ENCODE measurements at regions not wholly inside any gene's neighbourhood (a gene's known extent, or its start where the extent isn't known, plus 50 kb on each side); places are given as distances from the start of the nearest gene placed in this dataset.

- no peak for DNase-seq (ENCODE audit: low spot score)
- H3K9ac ChIP-seq (ENCODE audit: low read depth in 1 of 2, low read length in 2 of 2), result no peak overlapping the region
- WGBS, result 92% methylated on average over 2 of the region's 2 CpGs
Measured at GRCh38 chr7:118404211-118404610, 179.7 kb downstream of the ANKRD7 start.

GRCh38 chr7:118418433-118418832 is 193.9 kb downstream of the ANKRD7 start:
- H3K36me3 ChIP-seq (ENCODE audit: control insufficient read depth in 4 of 4, insufficient read depth in 3 of 4, low read depth in 1 of 4, low read length in 3 of 4), result no peaks in the 10 kb centered on the region
- H3K4me1 ChIP-seq (ENCODE audit: control insufficient read depth in 4 of 4, insufficient read depth in 4 of 4, low read length in 3 of 4), result no peaks in the 10 kb centered on the region
- no peak for DNase-seq (ENCODE audit: low spot score)
- no peak overlapping the region for H3K27ac ChIP-seq (ENCODE audit: low read depth in 1 of 2, low read length in 2 of 2)
- no peaks in the 10 kb centered on the region for H3K27me3 ChIP-seq (ENCODE audit: control insufficient read depth in 4 of 4, insufficient read depth in 4 of 4, low read length in 3 of 4)
- H3K4me3 ChIP-seq (ENCODE audit: low read depth in 1 of 3, low read length in 3 of 3), result no peak overlapping the region
- no peaks in the 10 kb centered on the region for H3K9me3 ChIP-seq (ENCODE audit: control insufficient read depth in 4 of 4, low read length in 3 of 4)
- WGBS, result 62% methylated on average over 1 of the region's 1 CpG
- H3K9ac ChIP-seq (ENCODE audit: low read depth in 1 of 2, low read length in 2 of 2), result no peak overlapping the region
- TF ChIP-seq JUND (IDR thresholded peaks at IDR 0.05) (no peak), NR2F2 (IDR thresholded peaks at IDR 0.05) (no peak), RXRA (IDR thresholded peaks at IDR 0.05) (no peak), EGR1 (IDR thresholded peaks at IDR 0.05; ENCODE audit: low read depth in 2 of 2) (no peak), RAD21 (IDR thresholded peaks at IDR 0.05) (no peak), SP1 (IDR thresholded peaks at IDR 0.05) (no peak)
- TF ChIP-seq, protein P1, sequence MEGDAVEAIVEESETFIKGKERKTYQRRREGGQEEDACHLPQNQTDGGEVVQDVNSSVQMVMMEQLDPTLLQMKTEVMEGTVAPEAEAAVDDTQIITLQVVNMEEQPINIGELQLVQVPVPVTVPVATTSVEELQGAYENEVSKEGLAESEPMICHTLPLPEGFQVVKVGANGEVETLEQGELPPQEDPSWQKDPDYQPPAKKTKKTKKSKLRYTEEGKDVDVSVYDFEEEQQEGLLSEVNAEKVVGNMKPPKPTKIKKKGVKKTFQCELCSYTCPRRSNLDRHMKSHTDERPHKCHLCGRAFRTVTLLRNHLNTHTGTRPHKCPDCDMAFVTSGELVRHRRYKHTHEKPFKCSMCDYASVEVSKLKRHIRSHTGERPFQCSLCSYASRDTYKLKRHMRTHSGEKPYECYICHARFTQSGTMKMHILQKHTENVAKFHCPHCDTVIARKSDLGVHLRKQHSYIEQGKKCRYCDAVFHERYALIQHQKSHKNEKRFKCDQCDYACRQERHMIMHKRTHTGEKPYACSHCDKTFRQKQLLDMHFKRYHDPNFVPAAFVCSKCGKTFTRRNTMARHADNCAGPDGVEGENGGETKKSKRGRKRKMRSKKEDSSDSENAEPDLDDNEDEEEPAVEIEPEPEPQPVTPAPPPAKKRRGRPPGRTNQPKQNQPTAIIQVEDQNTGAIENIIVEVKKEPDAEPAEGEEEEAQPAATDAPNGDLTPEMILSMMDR (IDR thresholded peaks at IDR 0.05; ENCODE audit: low read depth, low read length, missing input control), result no peak
- TF ChIP-seq, protein P2, sequence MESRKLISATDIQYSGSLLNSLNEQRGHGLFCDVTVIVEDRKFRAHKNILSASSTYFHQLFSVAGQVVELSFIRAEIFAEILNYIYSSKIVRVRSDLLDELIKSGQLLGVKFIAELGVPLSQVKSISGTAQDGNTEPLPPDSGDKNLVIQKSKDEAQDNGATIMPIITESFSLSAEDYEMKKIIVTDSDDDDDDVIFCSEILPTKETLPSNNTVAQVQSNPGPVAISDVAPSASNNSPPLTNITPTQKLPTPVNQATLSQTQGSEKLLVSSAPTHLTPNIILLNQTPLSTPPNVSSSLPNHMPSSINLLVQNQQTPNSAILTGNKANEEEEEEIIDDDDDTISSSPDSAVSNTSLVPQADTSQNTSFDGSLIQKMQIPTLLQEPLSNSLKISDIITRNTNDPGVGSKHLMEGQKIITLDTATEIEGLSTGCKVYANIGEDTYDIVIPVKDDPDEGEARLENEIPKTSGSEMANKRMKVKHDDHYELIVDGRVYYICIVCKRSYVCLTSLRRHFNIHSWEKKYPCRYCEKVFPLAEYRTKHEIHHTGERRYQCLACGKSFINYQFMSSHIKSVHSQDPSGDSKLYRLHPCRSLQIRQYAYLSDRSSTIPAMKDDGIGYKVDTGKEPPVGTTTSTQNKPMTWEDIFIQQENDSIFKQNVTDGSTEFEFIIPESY (IDR thresholded peaks at IDR 0.05), result no peak
- TF ChIP-seq, protein P3, sequence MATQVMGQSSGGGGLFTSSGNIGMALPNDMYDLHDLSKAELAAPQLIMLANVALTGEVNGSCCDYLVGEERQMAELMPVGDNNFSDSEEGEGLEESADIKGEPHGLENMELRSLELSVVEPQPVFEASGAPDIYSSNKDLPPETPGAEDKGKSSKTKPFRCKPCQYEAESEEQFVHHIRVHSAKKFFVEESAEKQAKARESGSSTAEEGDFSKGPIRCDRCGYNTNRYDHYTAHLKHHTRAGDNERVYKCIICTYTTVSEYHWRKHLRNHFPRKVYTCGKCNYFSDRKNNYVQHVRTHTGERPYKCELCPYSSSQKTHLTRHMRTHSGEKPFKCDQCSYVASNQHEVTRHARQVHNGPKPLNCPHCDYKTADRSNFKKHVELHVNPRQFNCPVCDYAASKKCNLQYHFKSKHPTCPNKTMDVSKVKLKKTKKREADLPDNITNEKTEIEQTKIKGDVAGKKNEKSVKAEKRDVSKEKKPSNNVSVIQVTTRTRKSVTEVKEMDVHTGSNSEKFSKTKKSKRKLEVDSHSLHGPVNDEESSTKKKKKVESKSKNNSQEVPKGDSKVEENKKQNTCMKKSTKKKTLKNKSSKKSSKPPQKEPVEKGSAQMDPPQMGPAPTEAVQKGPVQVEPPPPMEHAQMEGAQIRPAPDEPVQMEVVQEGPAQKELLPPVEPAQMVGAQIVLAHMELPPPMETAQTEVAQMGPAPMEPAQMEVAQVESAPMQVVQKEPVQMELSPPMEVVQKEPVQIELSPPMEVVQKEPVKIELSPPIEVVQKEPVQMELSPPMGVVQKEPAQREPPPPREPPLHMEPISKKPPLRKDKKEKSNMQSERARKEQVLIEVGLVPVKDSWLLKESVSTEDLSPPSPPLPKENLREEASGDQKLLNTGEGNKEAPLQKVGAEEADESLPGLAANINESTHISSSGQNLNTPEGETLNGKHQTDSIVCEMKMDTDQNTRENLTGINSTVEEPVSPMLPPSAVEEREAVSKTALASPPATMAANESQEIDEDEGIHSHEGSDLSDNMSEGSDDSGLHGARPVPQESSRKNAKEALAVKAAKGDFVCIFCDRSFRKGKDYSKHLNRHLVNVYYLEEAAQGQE (IDR thresholded peaks at IDR 0.05), result no peak

More at GRCh38 chr7:118404211-118404610, 179.7 kb downstream of the ANKRD7 start:
- H3K9me3 ChIP-seq (ENCODE audit: control insufficient read depth in 4 of 4, low read length in 3 of 4), result no peaks in the 10 kb centered on the region
- no peaks in the 10 kb centered on the region for H3K27me3 ChIP-seq (ENCODE audit: control insufficient read depth in 4 of 4, insufficient read depth in 4 of 4, low read length in 3 of 4)
- H3K4me1 ChIP-seq (ENCODE audit: control insufficient read depth in 4 of 4, insufficient read depth in 4 of 4, low read length in 3 of 4), result no peaks in the 10 kb centered on the region
- no peak overlapping the region for H3K4me3 ChIP-seq (ENCODE audit: low read depth in 1 of 3, low read length in 3 of 3)
- TF ChIP-seq RXRA (IDR thresholded peaks at IDR 0.05), result no peak
- no peak for TF ChIP-seq FOXA1 (IDR thresholded peaks at IDR 0.05)
- TF ChIP-seq, protein P4, sequence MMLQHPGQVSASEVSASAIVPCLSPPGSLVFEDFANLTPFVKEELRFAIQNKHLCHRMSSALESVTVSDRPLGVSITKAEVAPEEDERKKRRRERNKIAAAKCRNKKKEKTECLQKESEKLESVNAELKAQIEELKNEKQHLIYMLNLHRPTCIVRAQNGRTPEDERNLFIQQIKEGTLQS (IDR thresholded peaks at IDR 0.05), result no peak
- no peak for TF ChIP-seq GABPA (IDR thresholded peaks at IDR 0.05 in 1 of 2, conservative IDR thresholded peaks at IDR 0.05 in 1 of 2)
- TF ChIP-seq HNF4G (IDR thresholded peaks at IDR 0.05), result no peak
- TF ChIP-seq SP1 (IDR thresholded peaks at IDR 0.05), result no peak
- TF ChIP-seq, protein P3 (IDR thresholded peaks at IDR 0.05), result no peak
- TF ChIP-seq, protein P1 (IDR thresholded peaks at IDR 0.05; ENCODE audit: low read depth, low read length, missing input control), result no peak
- TF ChIP-seq, protein P5, sequence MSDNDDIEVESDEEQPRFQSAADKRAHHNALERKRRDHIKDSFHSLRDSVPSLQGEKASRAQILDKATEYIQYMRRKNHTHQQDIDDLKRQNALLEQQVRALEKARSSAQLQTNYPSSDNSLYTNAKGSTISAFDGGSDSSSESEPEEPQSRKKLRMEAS (IDR thresholded peaks at IDR 0.05), result no peak
- TF ChIP-seq RAD21 (IDR thresholded peaks at IDR 0.05), result no peak
- no peak for TF ChIP-seq FOXA2 (IDR thresholded peaks at IDR 0.05)
- TF ChIP-seq YY1 (IDR thresholded peaks at IDR 0.05), result no peak
- TF ChIP-seq NR2F2 (IDR thresholded peaks at IDR 0.05), result no peak
- no peak for TF ChIP-seq JUND (IDR thresholded peaks at IDR 0.05)
- no peak for TF ChIP-seq HNF4A (conservative IDR thresholded peaks at IDR 0.05)
- TF ChIP-seq TAF1 (conservative IDR thresholded peaks at IDR 0.05), result no peak
- TF ChIP-seq EGR1 (IDR thresholded peaks at IDR 0.05; ENCODE audit: low read depth in 2 of 2), result no peak
- H3K27ac ChIP-seq (ENCODE audit: low read depth in 1 of 2, low read length in 2 of 2), result no peak overlapping the region
- H3K36me3 ChIP-seq (ENCODE audit: control insufficient read depth in 4 of 4, insufficient read depth in 3 of 4, low read depth in 1 of 4, low read length in 3 of 4), result no peaks in the 10 kb centered on the region

All from liver (tissue), 8 donors.